Stomach smooth muscle (tissue), 2 donors: ENCODE measurements at regions not wholly inside any gene's neighbourhood (a gene's known extent, or its start where the extent isn't known, plus 50 kb on each side); places are given as distances from the start of the nearest gene placed in this dataset.

ENCODE experiments used
- H3K27ac ChIP-seq: one replicate; pipeline ENCODE4 v1.7.0; 2013; ENCODE audit warnings: mild to moderate bottlenecking, low read length, inconsistent platforms
- H3K27me3 ChIP-seq, 2 donors: one replicate each; pipeline ENCODE4 v1.7.0; 2013; ENCODE audit warnings: low read length in 2 of 2; ENCODE audit not compliant: insufficient read depth in 2 of 2, control insufficient read depth in 1 of 2
- H3K36me3 ChIP-seq, 2 donors: one replicate each; pipeline ENCODE4 v1.7.0; 2013; ENCODE audit warnings: low read length in 2 of 2; ENCODE audit not compliant: control insufficient read depth in 2 of 2, insufficient read depth in 2 of 2
- H3K4me1 ChIP-seq: one replicate; pipeline ENCODE4 v1.7.0; 2013; ENCODE audit warnings: low read length; ENCODE audit not compliant: control insufficient read depth, insufficient read depth
- H3K4me3 ChIP-seq, 2 donors: one replicate each; pipeline ENCODE4 v1.7.0; 2013; ENCODE audit warnings: low read length in 2 of 2
- H3K9ac ChIP-seq, 2 donors: one replicate each; pipeline ENCODE4 v1.7.0; 2013; ENCODE audit warnings: low read length in 2 of 2, mild to moderate bottlenecking in 1 of 2
- H3K9me3 ChIP-seq, 2 donors: one replicate each; pipeline ENCODE4 v1.7.0; 2013; ENCODE audit warnings: low read length in 2 of 2; ENCODE audit not compliant: control insufficient read depth in 2 of 2
- donor health status: healthy.
- donor health status: Pancreatic carcinoma.

DNA sequence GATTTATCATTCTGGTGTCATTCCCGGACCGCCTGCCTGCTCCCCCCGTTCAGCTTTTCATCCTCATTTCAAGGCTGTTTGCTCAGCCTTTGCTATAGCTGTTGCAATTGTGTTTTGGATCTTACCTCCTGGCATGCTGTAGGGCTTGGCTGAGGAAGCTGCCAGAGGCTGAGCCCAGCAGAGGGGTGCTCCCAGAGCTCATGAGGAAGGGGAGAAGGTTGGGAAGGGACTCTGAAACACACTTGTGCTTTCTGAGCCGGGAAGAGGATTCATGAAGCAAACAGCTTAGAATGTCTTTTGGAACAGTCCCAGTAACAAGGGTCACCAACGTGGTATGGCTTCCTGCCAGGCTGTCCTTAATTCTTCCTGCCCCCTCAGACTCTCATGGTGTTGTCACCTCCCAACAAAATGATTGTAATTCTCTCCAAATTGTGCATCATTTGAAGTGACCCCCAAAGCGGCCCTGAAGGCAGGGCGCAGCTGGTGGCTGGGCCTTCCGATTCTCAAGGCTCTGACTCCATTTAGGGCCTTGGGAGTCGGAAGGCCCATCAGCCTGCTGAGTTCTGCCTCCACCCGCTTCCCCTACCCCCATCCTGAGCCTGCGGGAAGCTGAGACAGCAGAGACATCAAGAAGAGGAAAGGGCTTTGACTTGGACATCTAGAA, 111.9 kb upstream of the ARHGAP5 start:
- peaks cover 5% of the 10 kb centered on the region for H3K4me1 ChIP-seq
- no peaks in the 10 kb centered on the region for H3K9me3 ChIP-seq
- H3K36me3 ChIP-seq: no peaks in the 10 kb centered on the region
- H3K9ac ChIP-seq: no peak overlapping the region
- H3K27ac ChIP-seq: no peak overlapping the region
- no peak overlapping the region for H3K4me3 ChIP-seq
- H3K27me3 ChIP-seq: no peaks in the 10 kb centered on the region

DNA sequence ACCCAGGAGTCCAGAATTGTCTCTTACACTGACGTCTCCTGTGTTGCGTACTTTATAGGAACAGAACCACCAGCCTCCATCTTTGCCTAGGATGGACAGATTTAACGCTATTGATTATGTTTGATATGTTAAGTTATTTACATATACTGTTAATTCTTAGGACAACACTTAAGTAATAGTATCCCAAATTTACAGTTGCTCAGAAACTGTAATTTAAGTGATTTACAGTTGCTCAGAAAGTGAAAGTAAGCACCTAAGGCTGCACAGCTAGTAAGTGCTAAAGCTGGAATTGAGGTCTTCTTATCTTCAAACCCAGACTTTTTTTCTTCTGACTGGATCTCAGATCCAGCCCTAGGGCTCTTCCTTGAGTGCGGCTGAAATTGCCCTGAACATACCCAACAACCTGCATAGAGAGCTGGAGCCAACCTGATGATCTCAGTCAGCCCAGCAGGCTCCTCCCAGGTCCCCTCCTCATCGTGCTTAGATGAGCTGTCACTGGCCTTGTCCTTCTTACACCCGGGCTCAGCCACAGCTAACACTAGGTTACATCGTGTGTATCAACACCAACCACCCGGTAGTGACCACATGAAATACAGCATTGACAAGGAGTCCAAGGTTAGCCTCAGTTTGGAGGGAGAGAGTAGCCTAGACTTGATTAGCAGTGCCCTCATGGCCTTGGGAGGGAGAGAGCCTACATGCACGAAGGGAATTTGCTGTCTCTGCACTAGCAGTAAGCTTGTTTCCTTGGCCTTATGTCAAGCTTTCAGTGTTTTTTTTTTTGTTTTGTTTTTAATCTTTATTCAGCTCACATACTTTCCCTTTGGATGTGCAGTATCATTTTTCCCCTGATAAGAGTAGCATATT, 111.1 kb upstream of the ARHGAP5 start:
- peaks cover 5% of the 10 kb centered on the region for H3K4me1 ChIP-seq
- no peak overlapping the region for H3K9ac ChIP-seq
- no peak overlapping the region for H3K4me3 ChIP-seq
- peaks cover 0 to 7% of the 10 kb centered on the region in 2 donors for H3K9me3 ChIP-seq
- H3K27ac ChIP-seq: no peak overlapping the region
- no peaks in the 10 kb centered on the region for H3K27me3 ChIP-seq
- no peaks in the 10 kb centered on the region for H3K36me3 ChIP-seq

DNA sequence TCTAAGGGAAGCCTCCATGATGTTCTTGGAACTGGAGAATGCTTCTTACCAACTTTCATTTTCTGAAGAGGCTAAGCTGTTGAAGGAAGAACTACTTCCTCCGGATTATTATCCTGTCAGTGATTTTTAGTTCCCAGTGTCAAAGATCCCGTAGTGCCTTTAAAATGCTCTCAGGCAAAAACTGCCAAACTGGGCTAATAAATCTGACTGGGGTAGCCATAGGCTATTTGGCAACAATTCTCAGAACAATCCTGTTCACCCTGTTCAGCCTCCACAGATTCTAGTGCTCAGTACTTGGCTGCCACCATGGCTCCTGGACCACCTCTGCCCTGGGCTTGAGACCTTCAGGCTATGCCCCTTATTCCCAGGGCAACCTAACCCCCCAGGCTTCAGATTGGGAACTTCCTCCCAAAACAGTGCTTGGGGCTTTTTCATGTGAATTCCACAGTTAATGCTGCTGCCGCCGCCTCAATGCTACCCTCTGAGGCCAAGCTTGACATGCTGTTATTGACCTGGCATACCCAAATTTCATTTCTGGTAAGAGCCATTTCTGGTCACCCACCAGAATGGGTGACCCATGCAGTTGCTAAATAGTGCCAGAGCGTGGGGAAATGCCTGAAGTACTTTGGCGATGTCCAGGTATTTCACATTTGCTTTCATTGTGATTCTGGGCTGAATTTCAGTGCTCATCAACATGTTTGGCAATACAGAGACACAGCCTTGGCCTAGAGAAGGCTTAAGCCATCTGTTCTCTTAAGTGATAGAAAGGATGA, 110.0 kb upstream of the ARHGAP5 start:
- H3K4me1 ChIP-seq: peaks cover 5% of the 10 kb centered on the region
- H3K27ac ChIP-seq: no peak overlapping the region
- no peaks in the 10 kb centered on the region for H3K27me3 ChIP-seq
- H3K4me3 ChIP-seq: no peak overlapping the region
- H3K9me3 ChIP-seq: peaks cover 0 to 8% of the 10 kb centered on the region in 2 donors
- no peaks in the 10 kb centered on the region for H3K36me3 ChIP-seq
- H3K9ac ChIP-seq: no peak overlapping the region

- no peak overlapping the region for H3K27ac ChIP-seq
- H3K9ac ChIP-seq: no peak overlapping the region
- no peaks in the 10 kb centered on the region for H3K27me3 ChIP-seq
- no peak overlapping the region for H3K4me3 ChIP-seq
- H3K4me1 ChIP-seq: peaks cover 5% of the 10 kb centered on the region
- H3K9me3 ChIP-seq: peaks cover 0 to 8% of the 10 kb centered on the region in 2 donors
- H3K36me3 ChIP-seq: no peaks in the 10 kb centered on the region
Measured at GRCh38 chr14:31967669-31967975, 109.5 kb upstream of the ARHGAP5 start.

GRCh38 chr14:31968107-31968810, 108.8 kb upstream of the ARHGAP5 start:
- peaks cover 5% of the 10 kb centered on the region for H3K4me1 ChIP-seq
- no peaks in the 10 kb centered on the region for H3K27me3 ChIP-seq
- H3K36me3 ChIP-seq: no peaks in the 10 kb centered on the region
- no peak overlapping the region for H3K9ac ChIP-seq
- no peak overlapping the region for H3K4me3 ChIP-seq
- H3K27ac ChIP-seq: no peak overlapping the region
- H3K9me3 ChIP-seq: peaks cover 0 to 8% of the 10 kb centered on the region in 2 donors

DNA sequence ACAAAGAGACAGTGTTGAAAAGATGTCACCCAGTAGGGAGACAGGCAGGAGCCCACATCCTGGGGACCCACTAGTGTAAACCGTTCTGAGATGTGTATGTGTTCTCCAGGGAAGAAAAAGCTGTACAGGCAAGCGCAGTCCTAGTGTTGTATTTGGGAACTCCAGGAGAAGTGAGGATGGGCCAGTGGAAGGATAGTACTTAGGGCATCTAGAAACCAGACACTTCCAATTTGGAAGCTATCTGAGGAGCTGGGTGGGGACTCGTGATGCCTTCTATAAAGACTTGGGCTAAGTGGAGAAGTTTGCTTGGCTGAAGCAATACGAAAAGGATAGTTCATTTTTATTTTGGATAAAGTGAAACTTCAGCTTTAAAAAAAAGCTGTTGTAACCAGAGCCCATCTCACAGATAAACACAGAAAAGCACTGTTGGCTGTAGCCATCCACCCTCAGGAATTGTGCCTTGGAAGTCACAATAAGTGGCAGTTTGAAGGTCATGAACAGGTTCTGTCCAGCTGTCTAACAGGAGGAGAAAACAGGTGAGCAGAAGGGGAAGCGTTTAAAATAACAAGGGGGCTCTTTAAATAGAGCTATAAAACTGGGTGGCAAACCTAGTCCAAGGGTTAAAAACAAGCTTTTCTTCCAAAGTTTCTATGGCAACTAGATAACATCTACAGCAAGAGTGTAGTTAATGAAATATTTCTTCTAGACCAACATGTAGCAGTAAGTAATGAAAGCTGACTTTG, 108.0 kb upstream of the ARHGAP5 start:
- H3K36me3 ChIP-seq: no peaks in the 10 kb centered on the region
- no peak overlapping the region for H3K9ac ChIP-seq
- no peaks in the 10 kb centered on the region for H3K27me3 ChIP-seq
- no peak overlapping the region for H3K27ac ChIP-seq
- H3K4me3 ChIP-seq: no peak overlapping the region
- H3K9me3 ChIP-seq: peaks cover 0 to 8% of the 10 kb centered on the region in 2 donors
- peaks cover 5% of the 10 kb centered on the region for H3K4me1 ChIP-seq

DNA sequence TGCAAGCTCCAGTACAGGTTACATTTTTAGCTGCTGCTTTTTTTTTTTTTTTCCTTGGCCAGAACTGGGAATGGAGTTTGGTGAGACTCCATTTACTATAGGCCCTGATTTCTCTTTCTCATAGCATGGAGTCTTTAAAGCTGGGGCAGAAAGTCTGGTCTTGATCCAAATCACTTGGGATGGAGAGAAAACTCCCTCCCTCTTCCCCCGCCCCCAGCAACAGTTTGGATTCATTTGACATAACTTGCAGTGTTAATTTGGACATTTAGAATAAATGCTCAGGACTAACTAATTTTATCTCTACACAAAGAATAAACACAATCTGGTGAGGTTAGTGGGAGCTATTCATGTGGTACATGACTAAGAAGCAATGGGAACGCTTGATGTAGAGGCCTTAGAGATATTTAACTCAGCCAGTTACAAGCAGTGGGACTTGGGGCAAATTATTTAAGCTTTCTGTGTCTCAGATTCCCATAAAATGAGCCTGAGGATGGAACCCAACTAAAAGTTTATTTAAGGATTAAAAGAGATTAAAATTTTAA, 107.3 kb upstream of the ARHGAP5 start:
- Histone ChIP-seq H3K36me3 (no peaks in the 10 kb centered on the region), H3K4me3 (no peak overlapping the region), H3K4me1 (peaks cover 5% of the 10 kb centered on the region), H3K9me3 (peaks cover 0 to 8% of the 10 kb centered on the region in 2 donors), H3K27ac (no peak overlapping the region), H3K27me3 (no peaks in the 10 kb centered on the region), H3K9ac (no peak overlapping the region)

- no peak overlapping the region for H3K4me3 ChIP-seq
- no peak overlapping the region for H3K27ac ChIP-seq
- peaks cover 0 to 8% of the 10 kb centered on the region in 2 donors for H3K9me3 ChIP-seq
- no peaks in the 10 kb centered on the region for H3K27me3 ChIP-seq
- H3K4me1 ChIP-seq: peaks cover 5% of the 10 kb centered on the region
- no peaks in the 10 kb centered on the region for H3K36me3 ChIP-seq
- no peak overlapping the region for H3K9ac ChIP-seq
Measured at GRCh38 chr14:31970744-31971143, 106.4 kb upstream of the ARHGAP5 start.

- Histone ChIP-seq H3K4me1 (peaks cover 5% of the 10 kb centered on the region), H3K4me3 (no peak overlapping the region), H3K27ac (no peak overlapping the region), H3K9ac (no peak overlapping the region), H3K27me3 (no peaks in the 10 kb centered on the region), H3K36me3 (no peaks in the 10 kb centered on the region), H3K9me3 (peaks cover 0 to 8% of the 10 kb centered on the region in 2 donors)
Measured at GRCh38 chr14:31971612-31972011, 105.5 kb upstream of the ARHGAP5 start.
